ENCODE measurements at regions not wholly inside any gene's neighbourhood (a gene's known extent, or its start where the extent isn't known, plus 50 kb on each side); places are given as distances from the start of the nearest gene placed in this dataset.

- no peak for TF ChIP-seq CTCF (IDR thresholded peaks at IDR 0.05)
- no peak for TF ChIP-seq POLR2A (IDR thresholded peaks at IDR 0.05)
These were observed 291.3 kb upstream of the ADAMTSL1 start for GRCh38 chr9:18182636-18183035.

Measured in uterus (tissue), 2 donors.